GM23248 (cell line): ENCODE measurements at regions not wholly inside any gene's neighbourhood (a gene's known extent, or its start where the extent isn't known, plus 50 kb on each side); places are given as distances from the start of the nearest gene placed in this dataset.

Source experiments
- EZH2 ChIP-seq: fragments of 200-600 bp; sonication (generic); IDR thresholded peaks from 2 replicates; pipeline ENCODE4 v1.6.1; 2018; ENCODE audit warnings: antibody characterized with exemption, mild to moderate bottlenecking; ENCODE audit not compliant: insufficient read depth, poor library complexity, severe bottlenecking
- EZH2phosphoT487 ChIP-seq: fragments of 200-600 bp; sonication (generic); IDR thresholded peaks from 2 replicates; pipeline ENCODE4 v1.6.1; 2018; ENCODE audit warnings: antibody characterized with exemption, moderate library complexity, mild to moderate bottlenecking, low read depth; ENCODE audit not compliant: insufficient read depth

DNA sequence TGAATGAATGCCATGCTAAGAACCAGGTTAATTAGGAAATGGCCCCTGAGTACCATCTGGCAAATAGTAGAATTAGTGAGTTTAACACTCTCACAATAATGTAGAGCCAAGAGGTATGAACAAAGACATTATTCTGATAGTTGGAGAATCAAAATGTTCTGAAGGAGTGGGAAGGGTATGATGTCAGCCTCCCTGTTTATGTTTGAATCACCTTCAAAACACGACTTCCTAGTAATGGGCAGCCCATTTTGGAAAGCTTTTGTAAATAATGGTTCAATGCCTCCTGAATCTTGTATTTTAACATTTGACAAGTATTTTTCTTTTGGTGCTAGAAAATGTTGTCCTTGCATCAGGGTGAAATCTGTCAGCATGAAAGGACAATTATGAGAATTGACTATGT is 108.3 kb downstream of the DSEL start:
- no peak for TF ChIP-seq EZH2
- no peak for TF ChIP-seq EZH2phosphoT487
